Endometrium (tissue), 2 donors: ENCODE measurements at regions not wholly inside any gene's neighbourhood (a gene's known extent, or its start where the extent isn't known, plus 50 kb on each side); places are given as distances from the start of the nearest gene placed in this dataset.
"Not testable (repeated sequence)": the region's sequence is repeated elsewhere in the genome, so short reads cannot be mapped to it uniquely, and the experiment has no call there.

ENCODE experiments used
- FAIRE-seq: peaks from 2 replicates; lab custom pipeline; 2012; peaks lifted over from hg19 to GRCh38; lab: Jason Lieb, UNC
- donor health status: control.
- donor health status: control.

GRCh38 chr12:89775063-89775985 is 66.7 kb upstream of the ATP2B1 start:
- no peak for FAIRE-seq

DNA sequence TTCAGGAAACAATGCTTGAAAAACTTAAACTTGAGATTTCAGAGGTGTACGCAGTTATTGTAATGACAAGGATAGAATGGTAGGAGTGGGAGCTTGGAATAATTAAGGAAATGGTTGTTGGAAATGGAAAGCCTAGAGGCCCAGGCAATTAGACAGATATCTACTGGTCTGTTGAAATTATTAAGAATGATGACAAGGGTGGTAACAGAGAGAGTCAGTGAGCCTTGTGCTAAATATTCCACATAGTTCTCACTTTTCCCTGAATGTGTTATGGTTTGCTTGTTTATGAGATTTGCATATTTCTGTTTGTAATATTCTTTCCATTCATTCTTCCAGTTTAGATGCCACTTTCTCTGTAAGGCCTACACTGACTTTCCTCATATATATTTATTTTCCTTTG is 66.0 kb upstream of the ATP2B1 start:
- FAIRE-seq: no peak

GRCh38 chr12:89770391-89770790 is 61.8 kb upstream of the ATP2B1 start:
- FAIRE-seq: no peak

- FAIRE-seq: no peak
These were observed 60.8 kb upstream of the ATP2B1 start for GRCh38 chr12:89769483-89769818.

DNA sequence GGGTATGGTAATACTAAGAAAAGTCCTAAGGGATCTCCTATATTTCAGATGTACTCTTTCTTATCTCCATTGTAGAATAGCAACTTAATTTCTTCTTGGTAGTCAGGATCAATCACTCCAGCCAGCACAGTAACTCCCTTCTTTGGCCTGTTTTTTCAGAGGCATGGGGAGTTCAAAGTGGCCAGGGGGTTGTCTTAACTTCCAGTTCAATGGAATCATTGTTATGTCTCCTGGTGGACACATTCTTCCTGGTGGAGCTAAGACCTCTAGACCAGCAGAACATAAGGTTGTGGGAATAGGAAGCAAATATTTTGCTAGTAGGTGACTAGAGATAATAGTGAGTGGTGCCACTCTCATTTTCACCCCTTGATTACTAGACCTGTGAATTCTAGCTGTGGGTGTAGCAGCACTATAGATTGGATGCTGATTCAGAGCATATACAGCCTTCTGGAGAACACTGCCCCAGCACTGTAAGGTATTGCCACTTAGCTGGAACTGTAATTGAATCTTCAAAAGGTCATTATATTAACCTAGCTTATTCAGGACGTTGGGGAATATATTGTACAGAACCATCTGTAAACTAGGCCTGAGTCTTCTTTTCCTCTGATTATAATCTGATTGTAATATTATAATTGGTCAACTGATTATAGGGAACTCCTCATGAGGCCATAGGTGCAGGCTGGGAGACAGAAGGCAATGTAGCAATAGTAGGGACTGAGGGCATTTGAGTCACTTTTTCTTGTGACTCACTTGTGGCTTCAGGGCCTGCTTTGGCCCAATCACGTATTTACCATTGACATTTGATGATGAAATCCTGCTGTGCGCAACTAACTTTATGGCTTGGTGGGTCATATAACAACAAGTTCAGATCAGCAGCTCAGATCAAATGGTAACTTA is 60.2 kb upstream of the ATP2B1 start:
- no peak for FAIRE-seq

DNA sequence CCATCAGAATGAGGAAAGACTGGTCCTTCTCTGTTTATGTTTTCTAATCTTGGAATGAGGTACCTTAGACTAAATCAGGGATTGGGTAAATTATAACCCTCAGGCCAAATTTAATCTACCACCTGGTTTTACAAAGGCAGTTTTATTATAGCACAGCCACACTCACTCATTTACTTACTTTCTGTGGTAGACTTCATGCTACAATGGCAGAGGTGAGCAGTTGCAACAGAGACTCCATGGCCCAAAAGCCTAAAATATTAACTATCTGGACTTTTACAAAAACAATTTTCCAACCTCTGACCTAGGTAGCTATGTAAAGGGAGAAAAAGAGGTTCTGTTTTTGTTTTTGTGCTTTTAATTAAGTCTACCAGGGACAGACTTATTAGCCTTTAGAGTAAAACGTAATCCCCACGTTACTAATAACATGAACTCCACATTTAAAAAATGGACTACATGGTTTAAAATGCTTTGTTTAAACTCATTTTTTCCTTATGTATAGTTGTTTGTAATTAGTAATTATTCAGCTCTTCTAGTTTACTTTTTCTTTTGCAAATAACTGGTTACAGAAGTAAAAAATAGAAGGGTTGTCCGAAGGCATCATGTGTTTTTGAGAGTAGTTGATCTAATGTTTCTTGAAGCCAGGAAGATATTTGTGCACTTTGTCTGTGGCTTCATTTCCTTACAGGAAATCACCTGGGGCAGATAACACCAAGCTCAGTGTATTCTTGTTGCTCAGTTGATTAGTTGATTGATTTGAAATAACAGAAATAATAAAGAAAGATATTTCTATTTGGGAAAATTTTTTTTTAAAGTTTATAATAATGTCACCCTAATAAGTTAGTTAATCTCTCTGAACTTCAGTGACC is 57.6 kb upstream of the ATP2B1 start:
- no peak for FAIRE-seq

- not testable (repeated sequence) for FAIRE-seq
These were observed 55.5 kb upstream of the ATP2B1 start for GRCh38 chr12:89764164-89764563.

DNA sequence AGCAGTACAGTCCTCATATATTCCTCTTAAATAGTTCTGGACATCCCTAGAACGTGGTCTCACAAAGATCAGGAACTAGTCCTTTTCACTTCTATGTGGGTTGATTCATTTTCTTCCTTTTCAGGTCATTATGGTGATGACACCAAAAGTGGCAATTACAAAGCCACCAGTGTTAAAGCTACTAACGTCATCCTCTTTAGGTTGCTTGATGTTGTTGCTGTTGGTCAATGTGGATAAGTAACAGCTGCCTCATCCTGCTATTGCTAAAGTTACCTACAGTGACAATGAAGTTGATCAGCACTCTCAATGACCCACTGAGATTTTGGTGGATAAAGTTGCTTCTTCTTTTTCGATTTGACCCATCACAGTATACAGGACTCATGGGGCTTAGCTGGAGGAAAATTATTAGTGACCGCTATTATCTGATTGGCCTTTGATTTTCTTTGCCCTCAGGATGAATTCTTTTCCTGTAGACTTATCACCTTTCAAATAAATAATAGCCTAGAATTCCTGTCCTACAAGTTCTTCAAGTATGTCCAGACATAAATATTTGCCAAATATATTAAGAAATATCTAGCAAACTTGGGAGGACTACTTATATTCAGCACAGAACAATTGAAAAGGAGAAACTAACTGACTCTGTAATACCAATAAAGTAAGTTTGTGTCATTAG is 54.0 kb upstream of the ATP2B1 start:
- FAIRE-seq: no peak

DNA sequence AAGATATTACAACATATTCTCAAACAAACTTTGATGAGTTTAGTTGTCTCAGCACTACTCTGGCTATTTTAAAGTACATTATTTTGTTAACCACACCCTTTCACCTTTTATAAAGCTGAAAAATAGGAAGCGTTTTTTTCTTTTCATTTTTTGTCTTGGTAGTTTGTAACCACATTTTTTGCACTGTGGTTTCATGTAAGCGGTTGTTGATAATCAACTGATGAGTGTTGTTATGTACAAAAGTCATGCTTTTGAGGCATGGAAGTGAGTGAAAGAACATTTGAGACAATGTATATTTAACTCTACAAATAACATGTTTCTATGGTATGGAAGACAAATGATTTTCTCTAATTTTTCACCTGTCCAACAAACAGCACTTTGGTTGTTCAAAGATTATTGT is 52.1 kb upstream of the ATP2B1 start:
- FAIRE-seq: no peak
